Esophagus squamous epithelium (tissue), 5 donors: ENCODE measurements at regions not wholly inside any gene's neighbourhood (a gene's known extent, or its start where the extent isn't known, plus 50 kb on each side); places are given as distances from the start of the nearest gene placed in this dataset.

Experiments used
- DNase-seq: peaks from one replicate; lab custom pipeline; 2025; lab: John Stamatoyannopoulos, UW
- H3K27ac ChIP-seq, 4 donors: fragments of 200-600 bp; sonication (generic); one replicate each; pipeline ENCODE4 v1.5.1; 2016 to 2019; ENCODE audit warnings: mild to moderate bottlenecking in 1 of 4
- H3K27me3 ChIP-seq, 4 donors: fragments of 200-600 bp; sonication (generic); 1 replicate in 3 of 4; 2 replicates in 1 of 4; pipeline versions ENCODE4 v1.5.1 to v1.6.0; 2017 to 2021; ENCODE audit warnings: antibody characterized with exemption in 1 of 4
- H3K36me3 ChIP-seq, 3 donors: fragments of 200-600 bp; sonication (generic); one replicate each; pipeline ENCODE4 v1.5.1; 2016 to 2019
- H3K4me1 ChIP-seq, 3 donors: fragments of 200-600 bp; sonication (generic); one replicate each; pipeline ENCODE4 v1.5.1; 2017 to 2019
- H3K4me3 ChIP-seq, 4 donors: fragments of 200-600 bp; sonication (generic); 1 replicate in 3 of 4; 2 replicates in 1 of 4; pipeline ENCODE4 v1.5.1; 2016 to 2019; ENCODE audit warnings: mild to moderate bottlenecking in 2 of 4, moderate library complexity in 1 of 4
- H3K9me3 ChIP-seq, 3 donors: fragments of 200-600 bp; sonication (generic); one replicate each; pipeline ENCODE4 v1.5.1; 2016 to 2019
- CTCF ChIP-seq, 6 experiments: fragments of 450-650 bp in 4 of 6; fragments of 200-600 bp in 2 of 6; sonication (generic) in 2 of 6; IDR thresholded peaks; one replicate each; pipeline ENCODE4 v1.5.1; 2016 to 2019; ENCODE audit warnings: antibody characterized with exemption in 6 of 6, mild to moderate bottlenecking in 4 of 6, moderate library complexity in 4 of 6
- POLR2A ChIP-seq, 4 donors: fragments of 450-650 bp; IDR thresholded peaks; one replicate each; pipeline ENCODE4 v1.6.1; 2017; ENCODE audit warnings: antibody characterized with exemption in 4 of 4, mild to moderate bottlenecking in 4 of 4, moderate library complexity in 3 of 4
- WGBS, 2 donors: methylation state at CpG; one replicate each; pipeline ENCODE4 v1.1.5; 2018; 5-methylcytosine and 5-hydroxymethylcytosine counted together
- intact Hi-C: fragments of 100-400 bp; cut with DNase I; formaldehyde crosslinking; loops from one replicate; pipeline ENCODE4 v1.15.0; 2022
- donor health status: DM: yes; HTN: yes; CAD: no.

- Histone ChIP-seq H3K9me3 (peaks cover 0 to 16% (median 0%) of the 10 kb centered on the region in 3 donors), H3K4me1 (no peaks in the 10 kb centered on the region), H3K27me3 (no peaks in the 10 kb centered on the region), H3K4me3 (no peak overlapping the region), H3K36me3 (no peaks in the 10 kb centered on the region), H3K27ac (no peak overlapping the region)
- TF ChIP-seq POLR2A (IDR thresholded peaks at IDR 0.05) (no peak), CTCF (IDR thresholded peaks at IDR 0.05) (no peak)
- intact Hi-C loops = no loop called here
- DNase-seq = no peak
- WGBS, 2 donors = 87 to 92% methylated on average over 6 of the region's 6 CpGs
Measured at GRCh38 chr4:32645653-32646052, 1925.5 kb downstream of the PCDH7 start.

- Histone ChIP-seq H3K27ac (no peak overlapping the region), H3K4me3 (no peak overlapping the region), H3K9me3 (no peaks in the 10 kb centered on the region), H3K4me1 (no peaks in the 10 kb centered on the region), H3K36me3 (no peaks in the 10 kb centered on the region), H3K27me3 (no peaks in the 10 kb centered on the region)
- TF ChIP-seq POLR2A (IDR thresholded peaks at IDR 0.05) (no peak), CTCF (IDR thresholded peaks at IDR 0.05) (no peak)
- intact Hi-C loops = no loop called here
- no peak for DNase-seq
- 80 to 83% methylated on average over 1 of the region's 3 CpGs for WGBS, 2 donors
Measured at GRCh38 chr4:32658019-32658418, 1937.8 kb downstream of the PCDH7 start.

GRCh38 chr4:32661229-32661628, 1941.1 kb downstream of the PCDH7 start:
- intact Hi-C loops = no loop called here
- Histone ChIP-seq H3K27me3 (no peaks in the 10 kb centered on the region), H3K4me3 (no peak overlapping the region), H3K36me3 (no peaks in the 10 kb centered on the region), H3K27ac (no peak overlapping the region), H3K9me3 (no peaks in the 10 kb centered on the region), H3K4me1 (no peaks in the 10 kb centered on the region)
- TF ChIP-seq CTCF (IDR thresholded peaks at IDR 0.05) (no peak), POLR2A (IDR thresholded peaks at IDR 0.05) (no peak)
- no peak for DNase-seq
- WGBS, 2 donors = 15 to 32% methylated on average over 3 of the region's 3 CpGs

GRCh38 chr4:32662803-32663202, 1942.6 kb downstream of the PCDH7 start:
- WGBS, 2 donors = 58 to 74% methylated on average over 2 of the region's 2 CpGs
- TF ChIP-seq POLR2A (IDR thresholded peaks at IDR 0.05) (no peak), CTCF (IDR thresholded peaks at IDR 0.05) (no peak)
- intact Hi-C loops = no loop called here
- DNase-seq = no peak
- H3K4me1 ChIP-seq = no peaks in the 10 kb centered on the region
- H3K9me3 ChIP-seq = no peaks in the 10 kb centered on the region
- H3K27ac ChIP-seq = no peak overlapping the region
- H3K27me3 ChIP-seq = no peaks in the 10 kb centered on the region
- no peak overlapping the region for H3K4me3 ChIP-seq
- no peaks in the 10 kb centered on the region for H3K36me3 ChIP-seq

DNA sequence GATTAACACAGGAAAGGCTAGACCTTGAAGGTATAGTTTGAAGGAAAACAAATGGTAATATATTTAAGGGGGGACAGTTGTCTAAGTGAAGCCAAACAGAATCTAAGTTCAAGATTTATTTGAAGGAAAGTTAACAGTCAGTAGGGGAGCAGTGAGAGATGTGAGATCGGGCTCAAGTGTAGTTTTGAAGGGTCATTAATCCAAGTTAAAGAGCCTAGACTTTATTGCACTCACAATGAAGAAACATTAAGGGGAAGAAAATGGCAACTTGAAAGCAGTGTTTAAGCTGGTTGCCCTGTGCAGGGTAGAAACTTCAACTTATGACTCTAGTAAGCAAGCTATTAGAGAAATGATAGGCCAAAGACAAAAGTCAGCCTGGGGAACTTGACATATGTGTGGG, 1952.2 kb downstream of the PCDH7 start:
- no peak overlapping the region for H3K4me3 ChIP-seq
- no peaks in the 10 kb centered on the region for H3K27me3 ChIP-seq
- 45 to 60% methylated on average over 1 of the region's 1 CpG for WGBS, 2 donors
- TF ChIP-seq POLR2A (IDR thresholded peaks at IDR 0.05) (no peak), CTCF (IDR thresholded peaks at IDR 0.05) (no peak)
- H3K36me3 ChIP-seq = no peaks in the 10 kb centered on the region
- no peaks in the 10 kb centered on the region for H3K9me3 ChIP-seq
- H3K4me1 ChIP-seq = no peaks in the 10 kb centered on the region
- H3K27ac ChIP-seq = no peak overlapping the region
- DNase-seq = no peak
- intact Hi-C loops = no loop called here
